ENCODE measurements at regions not wholly inside any gene's neighbourhood (a gene's known extent, or its start where the extent isn't known, plus 50 kb on each side); places are given as distances from the start of the nearest gene placed in this dataset.

- TF ChIP-seq, protein P1, sequence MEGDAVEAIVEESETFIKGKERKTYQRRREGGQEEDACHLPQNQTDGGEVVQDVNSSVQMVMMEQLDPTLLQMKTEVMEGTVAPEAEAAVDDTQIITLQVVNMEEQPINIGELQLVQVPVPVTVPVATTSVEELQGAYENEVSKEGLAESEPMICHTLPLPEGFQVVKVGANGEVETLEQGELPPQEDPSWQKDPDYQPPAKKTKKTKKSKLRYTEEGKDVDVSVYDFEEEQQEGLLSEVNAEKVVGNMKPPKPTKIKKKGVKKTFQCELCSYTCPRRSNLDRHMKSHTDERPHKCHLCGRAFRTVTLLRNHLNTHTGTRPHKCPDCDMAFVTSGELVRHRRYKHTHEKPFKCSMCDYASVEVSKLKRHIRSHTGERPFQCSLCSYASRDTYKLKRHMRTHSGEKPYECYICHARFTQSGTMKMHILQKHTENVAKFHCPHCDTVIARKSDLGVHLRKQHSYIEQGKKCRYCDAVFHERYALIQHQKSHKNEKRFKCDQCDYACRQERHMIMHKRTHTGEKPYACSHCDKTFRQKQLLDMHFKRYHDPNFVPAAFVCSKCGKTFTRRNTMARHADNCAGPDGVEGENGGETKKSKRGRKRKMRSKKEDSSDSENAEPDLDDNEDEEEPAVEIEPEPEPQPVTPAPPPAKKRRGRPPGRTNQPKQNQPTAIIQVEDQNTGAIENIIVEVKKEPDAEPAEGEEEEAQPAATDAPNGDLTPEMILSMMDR (IDR thresholded peaks at IDR 0.05), result no peak
- no peak for TF ChIP-seq POLR2A (IDR thresholded peaks at IDR 0.05)
Observed at GRCh38 chr9:108052431-108053080, 563.0 kb upstream of the KLF4 start.
